D341Med (cell line): ENCODE measurements at regions not wholly inside any gene's neighbourhood (a gene's known extent, or its start where the extent isn't known, plus 50 kb on each side); places are given as distances from the start of the nearest gene placed in this dataset.
"Not testable (repeated sequence)": the region's sequence is repeated elsewhere in the genome, so short reads cannot be mapped to it uniquely, and the experiment has no call there.

Experiments used
- DNase-seq: peaks from one replicate; pipeline ENCODE4 v3.0.0; 2012; ENCODE audit warnings: low spot score

DNA sequence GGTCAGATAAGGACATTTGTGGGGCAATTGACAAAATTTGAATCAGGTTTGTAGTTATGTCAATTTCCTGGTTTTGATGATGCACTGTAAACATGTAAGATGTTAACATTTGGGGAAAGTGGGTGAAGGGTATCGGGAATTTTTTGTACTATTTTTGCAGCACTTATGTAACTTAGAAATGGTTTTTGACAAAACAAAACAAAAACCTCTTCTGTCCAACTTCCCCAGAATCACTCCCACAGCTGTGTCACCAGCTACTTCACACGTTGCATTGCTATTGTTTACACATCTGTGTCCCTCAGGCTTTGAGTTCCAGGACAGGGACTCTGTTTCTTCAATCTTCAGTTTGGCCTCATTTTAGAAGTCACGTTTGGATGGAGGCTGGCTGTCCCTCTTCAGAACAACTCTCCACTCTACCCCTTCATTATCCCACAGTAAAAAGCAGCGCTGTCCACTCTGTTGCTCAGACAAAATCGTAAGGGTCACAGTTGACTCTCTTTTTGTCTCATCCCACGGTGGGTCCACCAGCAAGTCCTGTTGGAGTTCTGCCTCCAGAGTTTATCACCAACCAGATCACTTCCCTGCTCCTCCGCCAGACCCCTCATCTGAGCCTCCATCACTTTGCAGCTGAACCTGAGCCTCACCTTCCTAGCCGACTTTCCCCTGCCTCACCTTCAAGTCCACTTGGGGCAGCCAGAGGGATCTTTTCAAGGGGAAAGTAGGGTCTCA, 63.2 kb downstream of the NENF start:
- DNase-seq = no peak

DNA sequence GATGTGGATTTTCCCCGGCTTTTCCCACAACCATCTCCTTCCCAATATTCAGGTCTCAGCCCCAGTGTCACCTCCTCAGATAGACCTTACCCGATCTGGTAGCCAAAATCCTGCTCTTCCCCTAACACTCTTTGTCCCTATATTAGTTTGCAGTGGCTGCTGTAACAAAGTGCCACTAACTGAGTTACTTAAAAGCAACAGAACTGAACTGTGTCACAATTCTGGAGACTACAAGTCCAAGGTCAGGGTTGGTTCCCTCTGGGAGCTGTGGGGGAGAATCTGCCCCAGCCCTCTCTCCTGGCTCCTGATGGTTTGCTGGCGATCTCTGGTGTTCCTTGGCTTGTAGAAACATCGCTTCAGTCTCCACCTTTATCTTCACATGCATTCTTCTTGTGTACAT, 64.0 kb downstream of the NENF start:
- no peak for DNase-seq

DNA sequence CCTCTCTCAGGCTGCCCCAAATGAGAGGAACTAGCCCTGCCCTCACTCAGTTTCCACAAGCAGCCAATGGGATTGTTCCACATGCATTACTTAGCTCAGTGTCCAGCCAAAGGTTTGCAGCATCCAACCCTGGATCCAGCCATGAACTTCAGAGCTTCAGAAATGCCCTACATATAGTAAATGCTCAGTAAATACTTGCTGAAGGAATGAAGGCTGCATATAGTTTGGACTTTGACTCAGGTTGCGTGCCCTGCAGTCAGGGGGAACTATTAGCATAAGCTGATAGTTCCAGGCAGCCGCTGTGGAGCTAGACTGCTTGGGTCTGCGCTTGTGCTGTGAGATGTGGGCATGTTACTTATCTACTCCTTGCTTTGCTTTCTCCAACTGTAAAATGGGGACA, 64.8 kb downstream of the NENF start:
- no peak for DNase-seq

DNA sequence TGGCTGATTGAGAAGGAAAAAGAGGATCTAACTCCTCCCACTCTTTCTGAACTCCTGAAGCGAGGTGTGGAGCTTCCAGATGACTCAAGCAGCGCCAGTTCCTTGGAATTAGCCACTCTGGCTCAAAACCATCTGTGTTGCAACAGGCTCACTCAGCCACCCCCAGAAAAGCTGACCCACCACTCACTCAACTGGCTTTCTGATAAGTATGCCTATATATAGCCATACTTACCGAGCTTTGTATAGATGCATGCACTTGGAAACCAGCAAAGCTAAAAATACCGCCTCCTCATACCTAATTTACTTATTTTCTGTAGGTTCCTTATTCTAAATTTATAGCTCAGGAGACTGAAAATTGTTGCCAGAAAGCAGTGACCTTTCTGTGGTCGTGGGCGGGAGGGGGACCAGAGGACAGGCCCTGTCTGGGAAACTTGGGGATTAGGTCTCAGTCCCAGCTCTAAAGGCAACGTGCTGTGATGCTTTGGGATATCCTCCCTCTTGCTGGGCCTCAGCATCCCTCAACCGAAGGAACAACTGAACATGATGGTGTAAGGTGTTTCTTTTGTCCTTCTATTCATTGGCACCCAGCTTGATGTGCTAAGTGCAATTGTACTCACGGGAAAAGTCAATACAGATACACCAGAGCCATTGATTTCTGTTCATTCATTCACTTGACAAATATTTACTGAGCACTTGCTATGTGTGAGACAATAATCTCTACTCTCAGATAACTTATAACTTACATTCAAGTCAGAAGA, 65.7 kb downstream of the NENF start:
- no peak for DNase-seq

DNA sequence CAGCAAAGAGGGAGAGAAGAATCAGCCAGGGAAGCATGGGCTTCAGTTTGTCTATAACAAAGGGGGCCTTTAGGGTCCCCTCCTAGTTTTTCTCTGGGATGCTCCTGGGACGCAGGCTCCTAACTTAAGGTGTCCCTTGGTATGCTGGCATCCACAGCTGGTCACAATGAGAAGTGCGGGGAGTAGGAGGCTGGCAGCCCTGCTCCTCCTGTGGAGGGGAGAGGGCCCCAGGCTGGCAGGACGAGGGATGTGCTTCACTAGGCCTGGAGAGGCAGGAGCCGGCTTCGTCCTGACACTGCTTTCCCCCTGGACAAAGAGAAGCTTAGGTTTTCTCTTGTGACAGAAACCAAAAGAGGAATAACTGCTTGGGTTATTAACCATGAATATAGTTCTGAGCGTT, 67.6 kb downstream of the NENF start:
- DNase-seq = no peak

DNA sequence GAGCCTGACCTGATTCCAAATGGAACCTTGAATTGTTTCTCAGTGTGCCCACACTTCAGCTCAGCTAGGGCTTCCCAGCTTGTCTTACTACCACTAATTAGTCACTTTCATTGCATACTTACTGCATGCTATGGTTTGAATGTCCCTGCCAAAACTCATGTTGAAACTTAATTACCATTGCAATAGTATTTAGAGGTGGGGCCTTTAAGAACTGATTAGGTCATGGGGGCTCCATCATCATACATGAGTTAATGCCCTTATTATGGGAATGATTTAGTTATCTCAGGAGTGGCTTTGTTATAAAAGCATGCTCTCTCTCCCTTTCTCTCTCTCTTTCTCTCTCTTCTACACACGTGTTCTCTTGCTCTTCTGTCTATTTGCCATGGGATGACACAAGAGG, 68.3 kb downstream of the NENF start:
- no peak for DNase-seq

DNA sequence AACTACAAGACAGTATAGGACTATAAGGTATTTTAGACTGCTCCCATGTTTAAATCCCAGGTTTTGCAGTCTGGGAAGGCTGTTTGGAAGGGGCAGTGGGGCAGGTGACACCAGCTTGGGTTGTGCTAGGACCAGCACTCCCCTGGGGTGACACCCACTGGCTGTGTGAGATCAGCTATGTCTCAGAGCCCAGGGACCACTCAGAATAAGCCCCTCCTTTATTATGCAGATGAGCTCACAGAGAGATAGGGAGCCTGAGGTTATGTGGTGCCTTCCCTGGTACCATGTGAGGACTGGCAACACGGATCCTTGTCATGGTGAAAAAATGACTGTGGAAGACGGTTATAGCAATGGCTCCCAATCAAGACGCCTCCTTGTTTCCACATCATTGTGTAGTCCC, 71.0 kb downstream of the NENF start:
- no peak for DNase-seq

DNA sequence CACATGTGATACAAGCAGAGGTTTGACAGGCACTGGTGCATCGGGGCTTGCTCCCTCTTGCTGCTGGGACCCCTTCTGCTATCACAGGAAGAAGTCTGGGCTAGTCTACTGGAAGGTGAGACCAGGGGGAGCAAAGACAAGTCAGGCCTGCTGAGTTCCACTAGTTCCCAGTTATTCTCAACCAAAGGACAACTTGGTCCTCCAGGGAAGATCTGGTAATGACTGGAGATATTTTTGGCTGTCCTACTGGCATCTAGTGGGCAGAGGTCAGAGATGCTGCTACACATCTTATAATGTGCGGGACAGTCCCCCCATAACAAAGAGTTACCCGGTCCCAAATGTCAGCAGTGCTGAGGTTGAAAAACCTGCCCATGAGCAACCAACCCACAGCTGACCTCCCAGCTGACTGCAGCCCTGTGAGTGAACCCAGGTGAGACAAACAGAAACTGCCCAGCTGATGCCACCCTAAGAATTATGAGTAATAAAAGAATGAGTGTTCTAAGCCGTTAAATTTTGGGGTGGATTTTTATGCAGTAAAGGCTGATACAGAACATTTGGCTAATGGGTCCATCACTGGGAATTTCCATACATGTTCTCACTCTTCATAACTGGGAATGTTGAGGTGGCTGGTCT, 71.6 kb downstream of the NENF start:
- no peak for DNase-seq

DNA sequence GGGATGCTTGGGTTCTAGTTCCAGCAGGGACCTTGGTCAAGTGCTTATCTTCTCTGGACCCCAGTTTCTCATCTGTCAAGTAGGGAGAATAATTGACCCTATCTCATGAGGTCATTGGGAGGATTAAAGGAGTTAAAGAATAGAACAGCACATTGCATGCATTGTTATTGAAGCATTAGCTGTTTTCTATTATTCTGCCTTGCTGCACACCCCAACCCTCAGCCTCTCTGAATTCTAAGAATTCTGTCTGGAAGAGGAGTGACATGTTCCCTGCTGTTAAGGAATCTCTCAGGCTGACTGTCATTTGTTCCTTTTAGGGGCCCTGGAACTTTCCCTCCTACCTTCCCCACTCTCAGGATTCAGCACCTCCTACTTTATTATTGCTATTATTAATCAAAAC, 73.9 kb downstream of the NENF start:
- DNase-seq = no peak

DNA sequence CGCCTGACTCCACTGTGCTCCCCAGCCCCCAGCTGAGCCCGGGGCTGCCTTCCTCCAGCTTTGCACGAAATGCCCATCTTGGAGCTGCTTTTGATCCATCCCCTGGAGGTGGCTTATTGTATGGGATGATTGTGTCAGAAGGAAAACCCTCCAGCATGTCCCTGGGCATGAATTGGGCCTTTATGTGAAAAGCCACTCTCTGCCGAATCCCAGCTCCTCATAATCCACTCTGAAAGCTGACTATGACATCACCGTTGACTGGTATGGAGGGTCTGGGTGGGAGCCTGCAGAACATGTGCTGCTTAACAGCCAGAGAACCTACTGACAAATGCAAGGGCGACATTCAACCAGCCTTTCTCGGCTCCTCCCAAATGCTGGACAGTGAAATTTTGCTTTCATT, 74.6 kb downstream of the NENF start:
- DNase-seq = no peak

DNA sequence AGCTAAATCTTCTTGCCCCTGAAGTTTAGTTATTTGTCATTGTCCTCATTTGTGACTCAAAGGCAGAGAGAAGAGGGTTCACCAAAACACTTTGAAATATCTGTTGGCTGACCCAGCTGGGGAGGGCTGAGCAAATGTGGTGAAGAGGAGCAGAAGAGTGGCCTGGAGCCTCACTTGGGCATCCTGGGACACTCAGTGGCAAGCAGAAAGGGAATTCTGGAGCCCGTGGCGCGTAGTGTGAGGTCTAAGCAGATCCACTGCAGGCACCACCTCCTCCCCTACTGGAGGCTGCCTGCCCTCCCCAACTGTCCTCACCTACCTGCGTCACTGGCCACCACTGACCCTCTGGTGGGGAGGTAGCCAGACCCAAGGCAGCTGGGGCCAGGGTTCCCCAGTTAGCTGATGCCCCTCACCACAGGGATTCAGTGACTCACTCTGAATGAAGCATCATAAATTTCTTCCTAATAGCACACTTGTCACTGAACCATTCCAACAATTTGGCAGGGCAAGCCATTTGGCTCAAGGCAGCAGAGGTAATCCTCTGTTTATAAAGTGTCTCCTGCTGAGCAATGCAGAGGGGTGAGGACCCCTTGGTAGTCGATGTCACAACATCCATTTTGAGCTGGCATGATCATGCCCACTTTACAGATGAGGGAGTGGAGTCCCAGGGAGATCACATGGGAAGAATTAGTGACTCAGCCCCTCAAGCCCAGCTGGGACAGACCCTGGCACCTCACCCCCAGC, 80.3 kb downstream of the NENF start:
- no peak for DNase-seq

DNA sequence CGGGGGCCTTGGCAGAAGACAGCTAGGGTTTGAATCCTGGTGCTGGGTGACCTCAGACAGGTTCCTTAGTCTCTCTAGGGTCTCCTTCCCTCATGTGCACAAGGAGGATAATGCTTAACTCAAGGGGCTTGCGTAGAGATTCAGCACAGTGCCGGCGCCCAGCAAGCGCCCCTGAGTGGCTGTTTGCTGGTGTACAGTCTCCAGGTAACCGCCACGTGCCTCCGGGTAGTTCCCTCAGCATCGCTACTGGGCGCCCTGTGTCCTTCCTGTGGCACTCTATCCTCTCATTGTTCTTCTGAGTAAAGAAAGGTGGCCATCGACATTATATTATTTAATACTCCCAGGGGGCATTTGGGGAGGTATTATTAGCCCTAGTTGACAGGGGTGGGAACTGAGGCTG, 80.9 kb downstream of the NENF start:
- no peak for DNase-seq

DNA sequence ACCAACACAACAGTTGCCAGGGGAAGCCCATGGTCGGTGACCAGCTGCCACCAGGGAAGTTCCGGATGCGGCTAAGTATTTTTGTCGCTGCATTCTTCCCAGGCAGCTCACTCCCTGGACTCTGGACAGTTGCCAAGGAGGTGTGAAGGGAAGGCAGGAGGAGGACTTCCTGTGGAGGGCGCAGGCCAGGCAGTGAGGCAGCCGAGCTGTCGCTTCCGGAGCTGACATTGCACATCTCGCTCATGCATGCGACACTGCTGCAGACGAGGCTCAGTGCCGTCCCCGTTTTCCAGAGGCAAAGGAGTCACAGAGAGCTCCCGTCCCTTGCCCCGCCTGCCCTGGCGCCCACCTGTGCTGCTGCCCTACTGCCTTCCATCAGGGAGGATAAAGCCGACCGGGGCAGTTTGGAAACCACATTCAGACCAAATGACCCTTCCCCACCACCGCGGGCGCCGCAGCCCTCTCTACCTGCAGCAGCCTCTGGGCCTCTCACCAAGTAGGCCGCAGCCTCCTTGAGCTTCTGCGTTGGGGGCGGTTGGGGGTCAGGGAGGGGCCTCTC, 81.4 kb downstream of the NENF start:
- DNase-seq = no peak

DNA sequence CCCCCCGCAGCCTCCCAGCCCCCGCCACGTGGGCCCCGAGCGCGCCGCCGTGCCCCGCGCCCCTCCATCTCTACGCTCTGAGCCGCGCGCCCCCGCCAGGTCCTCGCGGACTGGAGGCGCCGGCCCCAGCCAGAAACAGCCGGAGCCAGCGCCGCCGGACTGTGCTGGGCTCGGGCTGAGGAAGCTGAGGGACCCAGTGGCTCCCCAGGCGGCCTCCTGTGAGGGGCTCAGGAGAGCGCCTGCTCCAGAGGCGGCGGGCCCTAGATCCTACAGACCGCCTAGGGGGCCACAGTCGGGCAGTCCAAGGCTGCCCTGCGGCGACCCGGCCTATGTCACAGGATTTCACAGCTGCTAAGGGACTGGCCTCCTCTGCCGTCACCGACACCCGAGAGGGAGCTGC, 82.1 kb downstream of the NENF start:
- no peak for DNase-seq

DNA sequence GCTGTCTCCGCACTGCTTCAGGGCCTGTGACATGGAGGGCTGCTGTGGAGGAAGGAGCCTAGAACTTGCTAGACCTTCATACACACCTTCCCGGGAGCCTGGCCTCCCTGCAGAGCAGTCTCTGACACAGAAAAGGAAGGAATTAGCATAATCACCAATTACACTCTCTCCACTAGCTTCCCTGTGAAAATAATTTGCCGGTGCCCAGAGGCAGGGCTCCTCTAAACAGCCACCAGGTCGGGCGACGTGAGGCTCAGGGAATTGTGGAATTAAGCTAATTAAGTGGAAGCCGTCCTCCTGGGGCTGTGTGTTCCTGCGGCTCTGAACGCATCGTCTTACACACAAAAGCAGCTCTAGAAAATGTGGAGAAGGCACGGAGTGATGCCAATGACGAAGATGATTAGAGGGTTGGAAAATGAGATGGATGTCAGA, 82.6 kb downstream of the NENF start:
- peak; percentile 85 for DNase-seq

DNA sequence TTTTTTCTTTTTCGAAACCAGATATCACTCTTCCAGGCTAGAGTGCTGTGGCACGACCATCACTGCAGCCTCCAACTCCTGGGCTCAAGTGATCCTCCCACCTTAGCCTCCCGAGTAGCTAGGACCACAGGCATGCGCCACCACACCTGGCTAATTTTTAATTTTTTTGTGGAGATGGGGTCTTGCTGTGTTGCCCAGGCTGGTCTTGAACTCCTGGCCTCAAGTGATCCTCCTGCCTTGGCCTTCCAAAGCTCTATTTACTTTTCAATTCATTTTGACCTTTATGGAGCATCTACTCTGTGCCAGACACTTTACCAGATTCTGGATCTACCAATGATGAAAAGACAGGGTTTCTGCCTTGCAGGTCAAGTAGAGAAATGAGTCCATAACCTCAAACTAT, 83.3 kb downstream of the NENF start:
- not testable (repeated sequence) for DNase-seq

DNA sequence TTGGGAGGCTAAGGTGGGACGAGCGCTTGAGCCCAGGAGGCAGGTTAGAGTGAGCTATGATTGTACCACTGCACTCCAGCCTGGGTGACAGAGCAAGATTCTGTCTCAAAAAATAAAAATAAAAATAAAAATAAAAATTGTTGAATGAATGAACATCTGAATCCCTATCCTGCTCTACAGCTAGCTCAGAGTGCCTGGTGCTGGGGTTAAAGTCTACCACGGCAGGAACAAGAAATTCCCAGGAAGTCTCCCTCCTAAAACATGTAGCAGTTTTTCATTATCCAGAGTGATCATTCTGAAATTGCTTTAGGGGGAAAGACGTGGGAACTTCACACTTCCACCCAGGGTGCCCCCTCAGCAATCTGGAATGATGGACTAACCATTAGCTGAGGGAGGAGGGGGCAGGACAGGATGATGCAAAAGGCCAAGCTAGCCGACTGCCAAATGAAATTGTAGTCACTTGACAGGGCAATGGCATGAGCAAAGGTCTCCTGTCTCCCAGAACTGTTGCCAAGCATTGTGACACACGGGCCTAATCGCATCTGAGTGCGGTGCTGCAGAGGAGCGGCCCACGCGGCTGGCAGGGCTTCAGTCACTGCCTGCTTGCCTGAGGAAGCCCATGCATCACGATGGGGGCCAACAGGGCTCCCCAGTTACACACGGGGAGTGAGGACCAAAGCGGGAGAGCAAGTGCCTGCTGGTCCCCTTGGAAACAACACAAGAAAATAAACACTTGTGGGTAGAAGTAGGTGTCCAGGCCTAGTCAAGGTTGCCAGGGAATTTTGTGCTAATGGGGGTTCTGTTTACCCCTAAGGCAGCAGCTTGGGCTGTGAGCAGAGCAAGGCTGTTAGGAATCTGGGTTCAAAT, 85.7 kb downstream of the NENF start:
- DNase-seq = no peak

DNA sequence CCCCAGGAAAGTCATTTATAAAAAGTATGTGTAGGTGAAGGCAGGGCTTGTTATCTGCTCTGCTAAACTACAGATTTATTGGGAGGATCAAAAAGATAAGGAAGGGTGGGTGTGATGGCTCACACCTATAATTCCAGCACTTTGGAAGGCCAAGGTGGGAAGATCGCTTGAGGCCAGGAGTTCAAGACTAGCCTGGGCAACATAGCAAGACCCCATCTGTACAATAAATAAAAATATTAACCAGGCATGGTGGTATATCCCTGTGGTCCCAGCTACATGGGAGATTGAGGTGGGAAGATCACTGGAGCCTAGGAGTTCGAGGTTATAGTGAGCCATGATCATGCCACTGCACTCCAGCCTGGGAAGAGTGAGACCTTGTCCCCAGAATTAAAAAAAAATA, 86.4 kb downstream of the NENF start:
- DNase-seq = no peak

DNA sequence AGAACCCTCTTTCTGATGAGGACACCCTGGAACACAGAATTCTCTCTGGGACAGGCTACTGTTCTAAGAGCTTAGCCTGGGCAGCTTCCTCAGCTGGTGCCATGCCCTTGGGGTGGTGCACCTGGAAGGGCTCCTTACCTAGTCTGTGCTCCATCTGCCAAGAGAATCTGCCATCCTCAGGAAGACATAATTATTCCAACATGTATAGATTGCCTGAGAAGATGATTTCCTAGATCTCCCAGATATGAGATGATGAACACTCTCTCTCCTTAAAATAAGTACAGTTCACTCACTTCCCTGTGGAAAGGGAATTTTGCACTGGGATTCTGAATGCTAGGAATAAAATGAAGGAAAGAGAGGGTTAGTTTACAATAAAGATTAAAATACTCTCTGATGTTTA, 87.6 kb downstream of the NENF start:
- DNase-seq = no peak

DNA sequence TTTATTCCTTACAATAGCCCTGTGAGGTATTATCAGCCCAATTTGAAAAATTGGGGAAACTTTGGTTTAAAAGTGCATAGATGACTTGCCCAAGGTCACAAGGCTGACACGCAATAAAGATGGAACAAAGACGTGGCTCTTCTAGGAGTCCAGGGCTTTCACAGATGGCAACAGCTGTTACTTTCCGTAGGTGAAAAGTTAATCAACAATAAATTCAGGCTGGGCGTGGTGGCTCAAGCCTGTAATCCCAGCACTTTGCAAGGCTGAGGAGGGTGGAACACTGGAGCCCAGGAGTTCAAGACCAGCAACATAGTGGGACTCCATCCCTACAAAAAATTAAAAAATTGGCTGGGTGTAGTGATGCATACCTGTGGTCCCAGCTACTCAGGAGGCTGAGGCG, 87.8 kb upstream of the ATF3 start:
- DNase-seq = no peak

DNA sequence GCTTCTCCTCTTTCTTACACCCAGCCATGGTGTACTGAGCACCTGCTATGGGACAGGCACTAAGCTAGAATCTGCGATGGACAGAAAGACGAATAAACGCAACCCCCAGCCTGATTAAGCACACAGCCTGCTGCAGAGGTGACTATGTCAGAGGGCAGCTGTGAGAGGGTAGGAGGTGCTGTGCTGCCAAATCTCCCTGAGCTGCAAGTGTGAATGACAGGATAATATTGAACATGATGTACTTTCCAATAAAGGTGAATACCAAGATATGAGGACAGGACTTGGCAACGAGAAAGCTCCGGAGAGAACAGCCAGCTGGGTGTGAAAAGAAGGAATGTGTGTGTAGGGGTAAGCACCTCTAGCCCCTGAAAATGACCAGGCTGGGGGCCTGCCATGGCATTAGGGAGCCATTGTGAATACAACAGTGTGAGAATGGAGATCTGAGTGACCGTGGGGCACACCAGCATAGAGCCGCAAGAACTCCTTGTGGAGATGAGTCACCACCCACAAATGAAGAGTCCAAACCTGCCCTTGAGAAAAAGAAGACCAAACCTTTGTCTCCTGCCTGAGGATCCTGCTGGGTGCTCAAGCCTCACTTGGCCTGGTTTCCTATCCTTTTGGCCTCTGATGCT, 83.0 kb upstream of the ATF3 start:
- DNase-seq = no peak
